GM12878 (cell line): ENCODE measurements at regions not wholly inside any gene's neighbourhood (a gene's known extent, or its start where the extent isn't known, plus 50 kb on each side); places are given as distances from the start of the nearest gene placed in this dataset.

Experiments used
- ATAC-seq: fragments of 200-7000 bp; cut with Tn5 transposase; 3 replicates; pipeline ENCODE4 v1.9.1; 2020; ENCODE audit warnings: mild to moderate bottlenecking, moderate library complexity
- BruUV-seq: library from RNA; stranded (reverse); fragments of 400-500 nt; replicated peaks from 2 replicates; lab custom pipeline; 2021; lab: Mats Ljungman, UMichigan
- CTCF ChIA-PET: fragments of 300-600 bp; sonication (Branson Sonifier 250); formaldehyde crosslinking; extraction: SDS; loops from one replicate; lab custom pipeline; 2021; ENCODE audit warnings: inconsistent platforms; lab: Yijun Ruan, JAX
- POLR2A ChIA-PET: fragments of 350-600 bp; formaldehyde crosslinking; extraction: SDS; loops from one replicate; lab custom pipeline; 2021; ENCODE audit warnings: inconsistent platforms; lab: Charles Lee
- RAD21 ChIA-PET: fragments of 300-600 bp; sonication (Branson Sonifier 250); formaldehyde crosslinking; loops from one replicate; lab custom pipeline; 2023; ENCODE audit warnings: antibody characterized with exemption; ENCODE audit not compliant: unreplicated experiment; lab: Charles Lee
- SMC1A ChIA-PET: fragments of 300-600 bp; sonication (Branson Sonifier 250); formaldehyde crosslinking; loops from one replicate; lab custom pipeline; 2023; ENCODE audit not compliant: unreplicated experiment, uncharacterized antibody; lab: Charles Lee
- DNase-seq: peaks from one replicate; pipeline ENCODE4 v3.0.0-alpha.2; 2011; ENCODE audit warnings: low read depth, low spot score
- FAIRE-seq: peaks from 3 replicates; lab custom pipeline; 2011; peaks lifted over from hg19 to GRCh38; lab: Jason Lieb, UNC
- H2AFZ ChIP-seq: 2 replicates; pipeline ENCODE4 v1.6.0; 2011; ENCODE audit warnings: low read depth, low read length, control low read depth; ENCODE audit not compliant: control insufficient read depth
- H3K27ac ChIP-seq: 2 replicates; pipeline ENCODE4 v1.5.1; 2011; ENCODE audit warnings: control low read depth; ENCODE audit not compliant: control insufficient read depth, insufficient read depth
- H3K27me3 ChIP-seq, 2 experiments: replicated peaks in 1 of 2; 2 replicates each; pipeline versions ENCODE4 v1.6.0 to v1.6.1; 2011; ENCODE audit warnings: low read length in 1 of 2; ENCODE audit not compliant: control insufficient read depth in 2 of 2, insufficient read depth in 2 of 2
- H3K36me3 ChIP-seq, 2 experiments: 2 replicates each; pipeline ENCODE4 v1.5.1; 2011; ENCODE audit warnings: low read length in 1 of 2; ENCODE audit not compliant: control insufficient read depth in 2 of 2, insufficient read depth in 2 of 2
- H3K4me1 ChIP-seq: 2 replicates; pipeline ENCODE4 v1.6.1; 2011; ENCODE audit warnings: mild to moderate bottlenecking, low read length, moderate library complexity, mixed read lengths; ENCODE audit not compliant: control insufficient read depth, insufficient read depth
- H3K4me2 ChIP-seq: 2 replicates; pipeline ENCODE4 v1.6.0; 2011; ENCODE audit warnings: control low read depth; ENCODE audit not compliant: control insufficient read depth, insufficient read depth
- H3K4me3 ChIP-seq: fragments of 200-600 bp; sonication (generic); 2 replicates; pipeline ENCODE4 v1.5.1; 2016
- H3K79me2 ChIP-seq: 2 replicates; pipeline ENCODE4 v1.6.0; 2011; ENCODE audit warnings: low read length; ENCODE audit not compliant: control insufficient read depth, insufficient read depth
- H3K9ac ChIP-seq: 2 replicates; pipeline ENCODE4 v1.8.0; 2011; ENCODE audit warnings: low read length, control low read depth, mixed read lengths; ENCODE audit not compliant: control insufficient read depth, insufficient read depth
- H3K9me3 ChIP-seq: replicated peaks from 3 replicates; pipeline ENCODE4 v1.5.1; 2011; ENCODE audit warnings: mild to moderate bottlenecking, low read length; ENCODE audit not compliant: control insufficient read depth, insufficient read depth
- H4K20me1 ChIP-seq: 2 replicates; pipeline ENCODE4 v1.6.0; 2011; ENCODE audit not compliant: control insufficient read depth, insufficient read depth
- CBFB ChIP-seq: IDR thresholded peaks from 2 replicates; pipeline ENCODE4 v1.6.1; 2016; ENCODE audit warnings: antibody characterized with exemption, low read depth
- CEBPB ChIP-seq, 2 experiments: fragments of 150-350 bp in 1 of 2; IDR thresholded peaks; 2 replicates each; pipeline ENCODE4 v1.6.1; 2012 to 2014; ENCODE audit warnings: low read depth in 2 of 2, low read length in 2 of 2, borderline replicate concordance in 1 of 2, inconsistent platforms in 1 of 2
- MTA2 ChIP-seq: fragments of 450-650 bp; IDR thresholded peaks from 2 replicates; pipeline ENCODE4 v1.6.1; 2016; ENCODE audit warnings: low read depth, mild to moderate bottlenecking, moderate library complexity
- NFXL1 ChIP-seq: fragments of 450-650 bp; IDR thresholded peaks from 2 replicates; pipeline ENCODE4 v1.6.1; 2017; ENCODE audit warnings: antibody characterized with exemption, mild to moderate bottlenecking, borderline replicate concordance
- NRF1 ChIP-seq: conservative IDR thresholded peaks from 2 replicates; pipeline ENCODE4 v1.6.1; 2011; ENCODE audit warnings: mild to moderate bottlenecking, low read depth, low read length, improper control_type of control experiment
- PKNOX1 ChIP-seq: fragments of 450-650 bp; IDR thresholded peaks from 2 replicates; pipeline ENCODE4 v1.6.1; 2016; ENCODE audit warnings: mild to moderate bottlenecking
- SMAD5 ChIP-seq: IDR thresholded peaks from 2 replicates; pipeline ENCODE4 v1.6.1; 2016; ENCODE audit warnings: antibody characterized with exemption, low read depth
- SREBF2 ChIP-seq: IDR thresholded peaks from 2 replicates; pipeline ENCODE4 v1.6.1; 2012; ENCODE audit warnings: mild to moderate bottlenecking, low read length
- SUZ12 ChIP-seq: fragments of 200-600 bp; sonication (generic); IDR thresholded peaks from one replicate; pipeline ENCODE4 v1.6.1; 2018; ENCODE audit warnings: antibody characterized with exemption, mild to moderate bottlenecking; ENCODE audit not compliant: unreplicated experiment
- YY1 ChIP-seq: IDR thresholded peaks from 2 replicates; pipeline ENCODE4 v1.6.1; 2011; ENCODE audit warnings: low read depth, mild to moderate bottlenecking, low read length
- ZBTB40 ChIP-seq: fragments of 450-650 bp; IDR thresholded peaks from 2 replicates; pipeline ENCODE4 v1.6.1; 2016; ENCODE audit warnings: mild to moderate bottlenecking, moderate library complexity, borderline replicate concordance
- WGBS: methylation state at CpG from one replicate; pipeline ENCODE4 v1.1.6; 2016; ENCODE audit warnings: low lambda C conversion rate; ENCODE audit not compliant: insufficient replicate concordance, insufficient coverage; ENCODE audit errors: missing lambda C conversion rate; 5-methylcytosine and 5-hydroxymethylcytosine counted together
- in situ Hi-C: fragments of 300-500 bp; cut with MboI; formaldehyde crosslinking; loops from 9 replicates; pipeline ENCODE4 v1.14.3; 2018; ENCODE audit warnings: mixed read lengths
- intact Hi-C: fragments of 100-400 bp; cut with micrococcal nuclease; formaldehyde crosslinking; loops from one replicate; pipeline ENCODE4 v1.14.2; 2022; ENCODE audit not compliant: unreplicated experiment

- FAIRE-seq, result no peak
- CTCF ChIA-PET, result no interaction called here
- no peak for DNase-seq
- H3K4me3 ChIP-seq, result no peak overlapping the region
- RAD21 ChIA-PET, result no interaction called here
- SMC1A ChIA-PET, result no interaction called here
- no peak for ATAC-seq
- H4K20me1 ChIP-seq, result no peaks in the 10 kb centered on the region
- H2AFZ ChIP-seq, result no peak overlapping the region
- H3K4me2 ChIP-seq, result no peak overlapping the region
- intact Hi-C loops, result no loop called here
- no peaks in the 10 kb centered on the region for H3K36me3 ChIP-seq
- H3K79me2 ChIP-seq, result no peaks in the 10 kb centered on the region
- no peaks in the 10 kb centered on the region for H3K4me1 ChIP-seq
- no TSS peak for BruUV-seq
- in situ Hi-C loops, result no loop called here
- H3K27ac ChIP-seq, result no peak overlapping the region
- H3K27me3 ChIP-seq, result no peaks in the 10 kb centered on the region
- POLR2A ChIA-PET, result no interaction called here
- TF ChIP-seq ZBTB40 (no peak), SMAD5 (no peak), SUZ12 (no peak), CBFB (no peak), MTA2 (no peak), CEBPB (IDR thresholded peaks at IDR 0.05; ENCODE audit: borderline replicate concordance in 1 of 2, low read depth in 2 of 2, low read length in 2 of 2) (no peak), PKNOX1 (no peak), NFXL1 (no peak), SREBF2 (no peak), NRF1 (no peak), YY1 (no peak)
- WGBS, result 13% methylated on average over 1 of the region's 1 CpG
- no peak overlapping the region for H3K9ac ChIP-seq
- H3K9me3 ChIP-seq, result no peaks in the 10 kb centered on the region
Observed at GRCh38 chr7:86453454-86453853, 190.3 kb upstream of the GRM3 start.
